Ovary (tissue), 3 donors: ENCODE measurements at regions not wholly inside any gene's neighbourhood (a gene's known extent, or its start where the extent isn't known, plus 50 kb on each side); places are given as distances from the start of the nearest gene placed in this dataset.

Experiments used
- POLR2A ChIP-seq: fragments of 450-650 bp; IDR thresholded peaks from one replicate; pipeline ENCODE4 v1.6.1; 2017; ENCODE audit warnings: antibody characterized with exemption, mild to moderate bottlenecking, moderate library complexity
- TF ChIP-seq, protein P1 (sequence below), 3 donors: fragments of 450-650 bp in 2 of 3; fragments of 200-600 bp in 1 of 3; IDR thresholded peaks; one replicate each; pipeline versions ENCODE4 v1.5.1 to v1.8.0; 2016 to 2022; ENCODE audit warnings: antibody characterized with exemption in 3 of 3, mild to moderate bottlenecking in 1 of 3
- donor health status: DM: no; HTN: no; CAD: no.

DNA sequence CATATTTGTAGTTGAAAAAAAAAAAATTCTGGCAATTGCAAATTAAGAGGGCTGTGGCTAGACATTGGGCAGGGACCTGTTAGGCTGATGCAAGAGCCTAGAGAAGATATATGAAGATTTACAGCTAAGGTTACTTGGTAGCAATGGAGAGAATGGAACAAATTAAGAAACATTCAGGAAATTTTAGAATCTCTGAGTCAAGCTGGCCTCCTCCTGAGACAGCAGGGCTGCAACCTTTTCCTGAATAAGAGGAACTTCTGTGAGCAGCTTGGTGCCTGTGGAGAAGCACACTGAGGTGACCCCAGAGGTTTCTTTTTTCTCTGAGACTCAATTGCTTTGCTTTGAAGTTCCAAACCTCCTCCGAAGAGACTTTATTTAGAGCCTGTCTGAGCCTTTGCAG is 118.6 kb upstream of the LRATD1 start:
- TF ChIP-seq POLR2A: no peak
- TF ChIP-seq, protein P1, sequence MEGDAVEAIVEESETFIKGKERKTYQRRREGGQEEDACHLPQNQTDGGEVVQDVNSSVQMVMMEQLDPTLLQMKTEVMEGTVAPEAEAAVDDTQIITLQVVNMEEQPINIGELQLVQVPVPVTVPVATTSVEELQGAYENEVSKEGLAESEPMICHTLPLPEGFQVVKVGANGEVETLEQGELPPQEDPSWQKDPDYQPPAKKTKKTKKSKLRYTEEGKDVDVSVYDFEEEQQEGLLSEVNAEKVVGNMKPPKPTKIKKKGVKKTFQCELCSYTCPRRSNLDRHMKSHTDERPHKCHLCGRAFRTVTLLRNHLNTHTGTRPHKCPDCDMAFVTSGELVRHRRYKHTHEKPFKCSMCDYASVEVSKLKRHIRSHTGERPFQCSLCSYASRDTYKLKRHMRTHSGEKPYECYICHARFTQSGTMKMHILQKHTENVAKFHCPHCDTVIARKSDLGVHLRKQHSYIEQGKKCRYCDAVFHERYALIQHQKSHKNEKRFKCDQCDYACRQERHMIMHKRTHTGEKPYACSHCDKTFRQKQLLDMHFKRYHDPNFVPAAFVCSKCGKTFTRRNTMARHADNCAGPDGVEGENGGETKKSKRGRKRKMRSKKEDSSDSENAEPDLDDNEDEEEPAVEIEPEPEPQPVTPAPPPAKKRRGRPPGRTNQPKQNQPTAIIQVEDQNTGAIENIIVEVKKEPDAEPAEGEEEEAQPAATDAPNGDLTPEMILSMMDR (IDR thresholded peaks at IDR 0.05): no peak
